22Rv1 (cell line): ENCODE measurements at regions not wholly inside any gene's neighbourhood (a gene's known extent, or its start where the extent isn't known, plus 50 kb on each side); places are given as distances from the start of the nearest gene placed in this dataset.

Experiments used
- ZFX ChIP-seq: fragments of 450-650 bp; IDR thresholded peaks from 2 replicates; pipeline ENCODE4 v1.6.1; 2017; ENCODE audit warnings: antibody characterized with exemption, borderline replicate concordance
- TF ChIP-seq, protein P1 (sequence below): fragments of 450-650 bp; IDR thresholded peaks from 2 replicates; pipeline ENCODE4 v1.5.1; 2017; ENCODE audit warnings: mild to moderate bottlenecking

DNA sequence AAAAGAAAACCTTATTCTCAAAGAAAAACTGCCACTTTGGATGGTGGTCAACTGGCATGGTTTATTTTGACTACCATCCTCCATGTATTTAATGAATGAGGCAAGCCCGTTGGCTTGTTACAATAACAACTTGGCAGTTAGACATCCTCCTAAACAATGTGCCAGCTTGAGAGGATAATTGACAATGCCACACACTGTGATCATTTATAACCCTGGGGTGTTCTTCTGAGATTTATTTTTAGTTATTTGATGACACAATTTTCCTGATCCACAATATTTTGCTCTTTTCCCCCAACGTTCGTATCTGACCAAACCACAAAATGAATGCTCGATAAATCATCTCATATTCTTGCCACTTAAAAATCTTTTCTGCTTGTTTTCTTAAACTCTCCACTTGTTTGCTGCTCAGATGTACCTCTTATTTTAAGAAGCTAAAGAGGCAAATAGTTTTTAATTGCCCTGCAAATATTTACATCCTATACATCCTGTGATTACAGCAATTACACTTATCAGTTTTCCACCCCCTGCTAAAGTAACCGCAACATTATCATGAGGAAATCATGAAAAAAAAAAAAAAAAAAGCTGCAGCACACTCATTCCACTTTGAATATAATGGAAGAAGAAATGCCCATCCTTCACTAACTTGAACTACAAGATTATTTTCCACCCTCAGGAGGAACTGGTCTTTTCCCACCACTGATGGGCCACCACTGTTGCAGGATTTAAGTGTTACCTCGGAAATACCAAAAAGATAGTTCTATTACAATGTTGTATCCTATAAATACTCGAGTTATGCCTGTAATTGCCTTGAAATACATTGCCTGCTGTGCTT, 119.9 kb downstream of the MBL2 start:
- TF ChIP-seq, protein P1, sequence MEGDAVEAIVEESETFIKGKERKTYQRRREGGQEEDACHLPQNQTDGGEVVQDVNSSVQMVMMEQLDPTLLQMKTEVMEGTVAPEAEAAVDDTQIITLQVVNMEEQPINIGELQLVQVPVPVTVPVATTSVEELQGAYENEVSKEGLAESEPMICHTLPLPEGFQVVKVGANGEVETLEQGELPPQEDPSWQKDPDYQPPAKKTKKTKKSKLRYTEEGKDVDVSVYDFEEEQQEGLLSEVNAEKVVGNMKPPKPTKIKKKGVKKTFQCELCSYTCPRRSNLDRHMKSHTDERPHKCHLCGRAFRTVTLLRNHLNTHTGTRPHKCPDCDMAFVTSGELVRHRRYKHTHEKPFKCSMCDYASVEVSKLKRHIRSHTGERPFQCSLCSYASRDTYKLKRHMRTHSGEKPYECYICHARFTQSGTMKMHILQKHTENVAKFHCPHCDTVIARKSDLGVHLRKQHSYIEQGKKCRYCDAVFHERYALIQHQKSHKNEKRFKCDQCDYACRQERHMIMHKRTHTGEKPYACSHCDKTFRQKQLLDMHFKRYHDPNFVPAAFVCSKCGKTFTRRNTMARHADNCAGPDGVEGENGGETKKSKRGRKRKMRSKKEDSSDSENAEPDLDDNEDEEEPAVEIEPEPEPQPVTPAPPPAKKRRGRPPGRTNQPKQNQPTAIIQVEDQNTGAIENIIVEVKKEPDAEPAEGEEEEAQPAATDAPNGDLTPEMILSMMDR, result no peak
- no peak for TF ChIP-seq ZFX
